MG63 (cell line): ENCODE measurements at regions not wholly inside any gene's neighbourhood (a gene's known extent, or its start where the extent isn't known, plus 50 kb on each side); places are given as distances from the start of the nearest gene placed in this dataset.

Experiments used
- DNase-seq: peaks from one replicate; pipeline ENCODE4 v3.0.0-alpha.2; 2020
- H3K27me3 ChIP-seq: fragments of 250-450 bp; sonication (Bioruptor Pico); 2 replicates; pipeline ENCODE4 v1.5.1; 2020; ENCODE audit warnings: mild to moderate bottlenecking, moderate library complexity
- H3K36me3 ChIP-seq: fragments of 250-450 bp; sonication (Bioruptor Pico); 2 replicates; pipeline ENCODE4 v1.5.1; 2020; ENCODE audit warnings: mild to moderate bottlenecking, moderate library complexity
- H3K4me3 ChIP-seq: fragments of 250-450 bp; sonication (Bioruptor Pico); 2 replicates; pipeline ENCODE4 v1.5.1; 2020; ENCODE audit warnings: mild to moderate bottlenecking, moderate library complexity
- H3K9me3 ChIP-seq: fragments of 250-450 bp; sonication (Bioruptor Pico); 2 replicates; pipeline ENCODE4 v1.5.1; 2020; ENCODE audit warnings: mild to moderate bottlenecking, moderate library complexity

- Histone ChIP-seq H3K27me3 (no peaks in the 10 kb centered on the region), H3K4me3 (no peak overlapping the region), H3K36me3 (no peaks in the 10 kb centered on the region), H3K9me3 (no peaks in the 10 kb centered on the region)
- DNase-seq, result no peak
Observed at GRCh38 chr10:129090618-129091366, 376.2 kb upstream of the MGMT start.

- Histone ChIP-seq H3K27me3 (no peaks in the 10 kb centered on the region), H3K9me3 (no peaks in the 10 kb centered on the region), H3K4me3 (no peak overlapping the region), H3K36me3 (no peaks in the 10 kb centered on the region)
- DNase-seq, result no peak
Observed at GRCh38 chr10:129093641-129094040, 373.4 kb upstream of the MGMT start.

GRCh38 chr10:129094233-129094632 is 372.8 kb upstream of the MGMT start:
- Histone ChIP-seq H3K27me3 (no peaks in the 10 kb centered on the region), H3K4me3 (no peak overlapping the region), H3K36me3 (no peaks in the 10 kb centered on the region), H3K9me3 (no peaks in the 10 kb centered on the region)
- no peak for DNase-seq

- Histone ChIP-seq H3K27me3 (no peaks in the 10 kb centered on the region), H3K36me3 (no peaks in the 10 kb centered on the region)
Observed at GRCh38 chr10:129094861-129095260, 372.2 kb upstream of the MGMT start.

GRCh38 chr10:129095680-129096064 is 371.4 kb upstream of the MGMT start:
- Histone ChIP-seq H3K4me3 (no peak overlapping the region), H3K27me3 (no peaks in the 10 kb centered on the region), H3K9me3 (no peaks in the 10 kb centered on the region), H3K36me3 (no peaks in the 10 kb centered on the region)
- no peak for DNase-seq

More at GRCh38 chr10:129094861-129095260, 372.2 kb upstream of the MGMT start:
- no peak for DNase-seq
- Histone ChIP-seq H3K4me3 (no peak overlapping the region), H3K9me3 (no peaks in the 10 kb centered on the region)

GRCh38 chr10:129096065-129096984 is 370.7 kb upstream of the MGMT start:
- no peaks in the 10 kb centered on the region for H3K9me3 ChIP-seq
- no peak overlapping the region for H3K4me3 ChIP-seq
- no peaks in the 10 kb centered on the region for H3K27me3 ChIP-seq
- peak; percentile 84 for DNase-seq
- H3K36me3 ChIP-seq, result no peaks in the 10 kb centered on the region

- no peak overlapping the region for H3K4me3 ChIP-seq
- H3K36me3 ChIP-seq, result no peaks in the 10 kb centered on the region
- H3K9me3 ChIP-seq, result no peaks in the 10 kb centered on the region
- DNase-seq, result no peak
- H3K27me3 ChIP-seq, result no peaks in the 10 kb centered on the region
Observed at GRCh38 chr10:129097776-129098330, 369.2 kb upstream of the MGMT start.

GRCh38 chr10:129098517-129098916 is 368.5 kb upstream of the MGMT start:
- Histone ChIP-seq H3K36me3 (no peaks in the 10 kb centered on the region), H3K27me3 (no peaks in the 10 kb centered on the region), H3K4me3 (no peak overlapping the region), H3K9me3 (no peaks in the 10 kb centered on the region)
- no peak for DNase-seq

GRCh38 chr10:129099486-129099885 is 367.6 kb upstream of the MGMT start:
- Histone ChIP-seq H3K27me3 (no peaks in the 10 kb centered on the region), H3K9me3 (no peaks in the 10 kb centered on the region), H3K36me3 (no peaks in the 10 kb centered on the region), H3K4me3 (no peak overlapping the region)
- DNase-seq, result no peak

GRCh38 chr10:129099992-129100391 is 367.0 kb upstream of the MGMT start:
- no peaks in the 10 kb centered on the region for H3K9me3 ChIP-seq
- no peaks in the 10 kb centered on the region for H3K36me3 ChIP-seq
- H3K27me3 ChIP-seq, result no peaks in the 10 kb centered on the region
- no peak overlapping the region for H3K4me3 ChIP-seq
- no peak for DNase-seq

- Histone ChIP-seq H3K27me3 (no peaks in the 10 kb centered on the region), H3K4me3 (no peak overlapping the region), H3K9me3 (no peaks in the 10 kb centered on the region), H3K36me3 (no peaks in the 10 kb centered on the region)
- no peak for DNase-seq
Observed at GRCh38 chr10:129101232-129101980, 365.6 kb upstream of the MGMT start.

GRCh38 chr10:129102906-129103693 is 363.9 kb upstream of the MGMT start:
- peak; percentile 84 for DNase-seq
- Histone ChIP-seq H3K4me3 (no peak overlapping the region), H3K27me3 (no peaks in the 10 kb centered on the region), H3K9me3 (no peaks in the 10 kb centered on the region), H3K36me3 (no peaks in the 10 kb centered on the region)

- no peaks in the 10 kb centered on the region for H3K27me3 ChIP-seq
- no peak overlapping the region for H3K4me3 ChIP-seq
- no peak for DNase-seq
- no peaks in the 10 kb centered on the region for H3K36me3 ChIP-seq
- H3K9me3 ChIP-seq, result no peaks in the 10 kb centered on the region
Observed at GRCh38 chr10:129104266-129105045, 362.6 kb upstream of the MGMT start.

GRCh38 chr10:129105266-129105665 is 361.8 kb upstream of the MGMT start:
- Histone ChIP-seq H3K9me3 (no peaks in the 10 kb centered on the region), H3K27me3 (no peaks in the 10 kb centered on the region), H3K36me3 (no peaks in the 10 kb centered on the region), H3K4me3 (no peak overlapping the region)
- peak; percentile 28 for DNase-seq

- Histone ChIP-seq H3K9me3 (no peaks in the 10 kb centered on the region), H3K36me3 (no peaks in the 10 kb centered on the region), H3K4me3 (no peak overlapping the region), H3K27me3 (no peaks in the 10 kb centered on the region)
- no peak for DNase-seq
Observed at GRCh38 chr10:129106314-129106713, 360.7 kb upstream of the MGMT start.
